SH-SY5Y (cell line): ENCODE measurements at regions not wholly inside any gene's neighbourhood (a gene's known extent, or its start where the extent isn't known, plus 50 kb on each side); places are given as distances from the start of the nearest gene placed in this dataset.

Experiments used
- GATA2 ChIP-seq: IDR thresholded peaks from 2 replicates; pipeline ENCODE4 v1.6.1; 2011; ENCODE audit warnings: mild to moderate bottlenecking, low read depth, low read length
- GATA3 ChIP-seq: IDR thresholded peaks from 2 replicates; pipeline ENCODE4 v1.6.1; 2011; ENCODE audit warnings: low read depth, mild to moderate bottlenecking, low read length, moderate library complexity

DNA sequence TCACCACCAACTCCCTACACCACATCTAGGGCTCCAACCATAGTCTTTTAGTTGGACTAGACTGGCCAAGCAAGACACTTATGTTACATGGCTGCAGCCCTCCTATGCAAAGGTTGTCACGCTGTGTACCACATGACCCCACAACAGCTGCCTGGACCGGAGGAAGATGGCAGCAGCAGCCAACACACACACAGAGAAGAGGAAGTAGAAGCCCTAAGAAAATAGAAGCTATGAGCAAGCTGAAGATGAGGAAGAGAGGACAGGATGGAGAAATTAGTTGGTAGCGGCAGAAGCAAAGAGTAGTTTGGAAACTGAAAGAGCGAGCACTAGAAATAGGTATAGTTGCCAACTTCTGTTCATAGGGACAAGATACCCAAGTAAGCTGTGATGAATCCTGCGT lies 60.8 kb upstream of the RALGPS2 start:
- TF ChIP-seq GATA3 = no peak
- TF ChIP-seq GATA2 = no peak
